ENCODE measurements at regions not wholly inside any gene's neighbourhood (a gene's known extent, or its start where the extent isn't known, plus 50 kb on each side); places are given as distances from the start of the nearest gene placed in this dataset.
"Not testable (repeated sequence)": the region's sequence is repeated elsewhere in the genome, so short reads cannot be mapped to it uniquely, and the experiment has no call there.

DNA sequence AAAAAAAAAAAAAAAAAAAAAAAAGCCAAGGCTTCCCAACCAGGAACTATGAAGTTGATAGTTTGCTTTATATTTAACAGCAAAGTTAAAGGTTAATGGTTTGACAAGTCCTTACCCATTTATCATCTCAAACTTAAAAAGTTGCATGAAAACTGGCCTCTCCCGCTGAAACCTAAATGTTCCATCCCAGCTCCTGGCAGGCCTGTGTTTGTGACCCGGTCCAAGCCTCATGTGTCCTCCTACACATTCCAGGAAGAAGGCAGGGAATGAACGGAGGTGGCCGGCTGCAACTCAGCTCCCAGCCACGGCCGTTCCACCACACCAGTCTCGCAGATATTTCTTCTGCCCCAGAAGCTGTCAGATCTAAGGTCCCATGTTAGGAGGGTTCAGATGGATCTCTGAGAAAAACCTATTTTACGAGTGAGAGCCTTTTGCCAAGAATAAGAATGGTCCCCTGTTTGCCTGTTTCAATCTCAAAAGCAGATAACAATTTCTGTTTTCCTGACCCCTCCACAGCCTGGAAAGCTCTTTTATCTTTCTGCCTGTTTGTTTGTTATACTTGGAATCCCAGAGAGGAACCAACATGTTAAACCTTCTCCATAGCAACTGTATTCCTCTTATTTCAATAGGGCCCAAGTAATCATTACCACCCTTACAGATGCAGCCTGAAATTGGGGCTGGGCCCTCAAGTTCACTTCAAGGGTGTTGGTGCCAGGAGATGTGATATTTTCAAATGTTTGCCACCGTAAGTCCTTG is 56.5 kb downstream of the KCTD12 start:
- DNase-seq, result no peak

DNA sequence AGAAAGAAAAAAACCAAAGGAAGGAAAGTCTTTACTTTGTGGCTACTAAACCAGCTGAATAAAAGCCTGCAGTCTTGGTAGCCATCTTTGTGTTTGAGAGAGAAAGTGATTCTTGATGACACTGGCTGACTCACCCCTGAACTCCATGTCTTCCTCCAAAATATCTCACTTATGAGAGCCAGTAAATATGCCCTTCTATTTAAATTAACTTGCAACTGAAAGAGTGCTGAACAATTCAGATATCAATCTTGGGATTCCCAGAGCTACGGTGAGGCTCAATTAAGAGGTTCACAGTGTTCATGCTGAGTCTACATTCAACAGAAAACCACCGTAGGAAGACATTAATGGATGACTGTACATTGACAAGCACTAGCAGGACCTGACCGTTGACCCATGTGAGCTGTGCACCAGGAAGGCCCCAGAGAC is 57.9 kb downstream of the KCTD12 start:
- no peak for DNase-seq

DNA sequence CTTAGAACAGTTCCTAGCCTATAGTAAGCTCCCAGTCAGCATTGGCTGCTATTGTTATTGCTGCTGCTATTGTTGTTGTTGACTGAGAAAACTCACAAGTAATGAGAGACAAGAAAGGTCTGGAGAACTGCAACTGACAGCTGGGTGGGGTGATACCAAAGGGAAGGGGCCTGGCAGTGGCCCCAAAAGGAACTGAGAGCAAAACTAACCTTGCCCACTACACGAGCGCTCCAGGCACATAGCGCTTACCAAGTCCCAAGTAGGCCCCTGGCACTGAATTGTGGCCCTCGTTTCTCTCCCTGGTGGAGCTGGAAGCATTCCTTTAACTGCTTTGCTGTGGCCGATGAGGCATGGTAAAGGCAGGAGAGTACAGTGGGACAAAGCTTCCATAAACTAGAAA is 59.7 kb downstream of the KCTD12 start:
- DNase-seq, result no peak

DNA sequence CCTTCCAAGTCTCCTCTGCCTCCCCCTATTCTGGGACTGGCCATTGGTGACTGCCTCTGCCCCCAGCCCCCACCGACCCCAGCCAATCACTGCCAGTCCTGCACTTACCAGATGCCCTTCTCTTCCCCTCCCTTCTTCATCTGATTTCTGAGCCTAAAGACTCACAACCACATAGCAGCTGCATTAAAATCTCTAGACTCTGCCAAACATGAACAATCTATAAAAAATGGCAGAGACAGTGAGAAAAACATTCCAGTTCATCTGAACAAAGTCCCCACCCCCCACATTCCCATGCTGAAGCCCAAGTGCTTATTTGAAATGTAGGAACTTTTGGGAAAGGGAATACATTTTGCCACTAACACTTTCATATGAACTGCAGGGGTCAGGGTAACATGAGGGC is 60.8 kb downstream of the KCTD12 start:
- DNase-seq, result no peak

DNA sequence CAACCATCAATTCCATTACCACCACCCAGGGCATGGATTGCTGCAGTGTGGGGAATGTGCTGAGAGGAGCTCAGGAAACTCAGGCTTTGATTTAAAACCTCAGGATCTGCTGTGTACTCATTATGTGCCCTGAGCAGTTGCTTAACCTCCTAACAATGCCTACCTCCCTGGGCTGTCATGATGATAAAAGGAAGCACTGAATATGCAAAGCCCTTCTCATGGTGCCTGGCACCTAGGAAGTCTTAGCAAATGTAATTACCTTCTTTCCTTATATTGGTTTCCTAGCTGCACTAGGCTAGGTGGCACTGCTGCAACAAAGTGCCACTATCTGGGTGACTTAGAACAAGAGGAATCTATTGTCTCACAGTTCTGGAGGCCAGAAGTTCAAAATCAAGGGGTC is 62.2 kb downstream of the KCTD12 start:
- DNase-seq, result no peak

DNA sequence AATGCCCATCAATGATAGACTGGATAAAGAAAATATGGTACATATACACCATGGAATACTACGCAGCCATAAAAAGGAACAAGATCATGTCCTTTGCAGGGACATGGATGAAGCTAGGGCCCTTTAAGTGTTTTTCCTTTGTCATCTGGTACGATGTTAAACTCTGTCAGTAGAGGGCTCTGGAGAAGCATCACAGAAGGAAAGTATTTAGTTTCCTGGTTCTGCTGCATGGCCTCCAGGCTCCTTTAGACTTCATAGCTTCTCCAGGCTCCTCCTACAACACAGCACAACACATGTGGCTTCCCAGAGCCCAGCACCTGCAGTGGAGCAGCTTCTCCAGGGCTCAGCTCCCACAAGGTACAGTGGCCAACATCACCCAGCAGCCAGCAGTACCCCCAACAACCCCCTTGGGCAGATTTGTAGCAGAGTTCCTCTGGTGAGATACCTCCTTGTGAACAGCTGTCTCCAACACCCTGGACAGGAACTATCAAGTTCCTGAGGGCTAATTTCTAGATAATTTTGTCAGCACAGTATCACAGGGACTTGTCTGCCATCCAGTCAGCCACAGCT is 63.4 kb downstream of the KCTD12 start:
- DNase-seq, result no peak

DNA sequence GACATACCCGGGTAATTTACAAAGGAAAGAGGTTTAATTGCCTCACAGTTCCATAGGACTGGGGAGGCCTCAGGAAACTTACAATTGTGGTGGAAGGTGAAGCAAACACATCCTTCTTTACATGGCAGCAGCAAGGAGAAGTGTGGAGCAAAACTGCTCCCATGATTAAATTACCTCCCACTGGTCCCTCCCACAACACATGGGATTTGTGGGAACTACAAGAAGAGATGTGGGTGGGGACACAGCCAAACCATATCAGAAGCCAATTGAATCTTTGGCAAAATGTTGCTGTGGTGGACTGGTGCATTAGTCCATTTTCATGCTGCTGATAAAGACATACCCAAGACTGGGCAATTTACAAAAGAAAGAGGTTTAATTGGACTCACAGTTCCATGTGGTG is 65.0 kb downstream of the KCTD12 start:
- not testable (repeated sequence) for DNase-seq

DNA sequence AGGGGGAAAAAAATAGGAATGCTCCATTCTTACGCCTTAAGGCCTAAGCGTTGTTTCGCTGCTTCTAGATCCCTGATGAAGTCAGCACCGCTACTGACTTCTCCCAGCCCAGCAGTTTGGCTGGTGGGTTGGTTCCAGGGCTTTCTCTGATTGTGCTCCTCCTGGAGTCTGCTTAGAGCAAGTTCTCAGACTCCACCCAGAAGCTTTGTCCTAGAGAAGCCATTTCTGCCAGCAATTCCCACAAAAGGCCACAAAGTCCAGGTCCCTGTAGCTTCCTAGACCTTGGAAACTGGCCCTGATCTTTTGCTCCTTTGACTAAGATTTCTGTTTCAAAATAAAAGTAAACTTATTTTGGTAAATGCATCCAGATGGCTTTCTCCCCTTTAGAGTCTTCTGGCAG is 65.4 kb downstream of the KCTD12 start:
- DNase-seq, result no peak

DNA sequence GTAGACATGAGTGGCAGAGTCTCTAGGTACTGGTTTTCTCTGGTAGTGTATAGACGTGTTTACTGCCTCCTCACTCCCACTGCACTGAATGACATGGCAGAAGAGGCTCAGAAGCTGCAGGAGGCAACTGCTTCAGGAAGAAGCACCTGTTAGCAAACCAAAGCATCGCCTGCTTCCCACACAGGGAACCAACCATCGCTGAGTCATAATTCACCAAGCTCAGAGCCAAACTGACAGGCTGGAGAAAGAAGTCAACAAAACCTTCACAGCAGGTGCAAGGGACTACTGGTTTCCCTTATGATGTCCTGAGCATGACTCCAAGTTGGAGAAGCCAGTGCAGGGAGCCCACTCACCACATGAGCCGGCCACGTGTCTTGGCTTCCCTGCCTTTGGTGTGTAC is 69.8 kb downstream of the KCTD12 start:
- DNase-seq, result no peak

DNA sequence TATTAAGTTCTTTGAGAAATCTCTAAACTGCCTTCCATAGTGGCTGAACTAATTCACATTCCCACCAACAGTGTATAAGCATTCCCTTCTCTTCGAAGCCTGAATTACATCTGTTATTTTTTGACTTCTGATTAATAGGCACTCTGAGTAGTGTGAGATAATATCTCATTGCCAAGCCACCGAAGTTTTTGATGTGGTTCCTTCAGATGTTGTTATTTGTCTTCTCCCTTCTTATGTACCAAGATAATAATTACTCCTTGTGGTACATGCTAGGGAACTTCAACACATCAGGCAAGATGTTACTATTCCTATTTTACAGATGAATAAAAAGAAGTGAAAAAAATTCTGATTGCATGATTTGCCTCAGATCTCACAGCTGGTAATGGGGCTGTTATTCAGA is 70.9 kb downstream of the KCTD12 start:
- DNase-seq, result no peak

DNA sequence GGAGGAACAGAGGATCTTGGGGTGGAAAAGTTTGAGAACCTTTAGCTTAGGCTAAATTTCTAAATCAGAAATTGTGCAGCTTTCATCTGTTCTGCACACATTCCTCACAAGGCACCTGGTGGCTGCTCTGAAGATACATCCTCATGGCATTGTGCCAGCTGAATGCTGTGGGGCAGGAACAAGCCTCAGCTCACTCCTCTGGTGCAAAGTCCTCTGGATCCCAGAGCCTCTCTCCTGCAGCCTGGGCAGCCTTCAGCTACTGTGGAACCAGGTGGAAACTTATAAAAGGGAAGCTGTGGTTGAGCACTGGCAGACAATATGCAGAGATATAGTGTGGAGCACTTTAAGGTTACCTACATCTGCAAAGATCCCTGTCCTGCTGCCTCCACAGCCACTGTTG is 72.3 kb downstream of the KCTD12 start:
- no peak for DNase-seq

DNA sequence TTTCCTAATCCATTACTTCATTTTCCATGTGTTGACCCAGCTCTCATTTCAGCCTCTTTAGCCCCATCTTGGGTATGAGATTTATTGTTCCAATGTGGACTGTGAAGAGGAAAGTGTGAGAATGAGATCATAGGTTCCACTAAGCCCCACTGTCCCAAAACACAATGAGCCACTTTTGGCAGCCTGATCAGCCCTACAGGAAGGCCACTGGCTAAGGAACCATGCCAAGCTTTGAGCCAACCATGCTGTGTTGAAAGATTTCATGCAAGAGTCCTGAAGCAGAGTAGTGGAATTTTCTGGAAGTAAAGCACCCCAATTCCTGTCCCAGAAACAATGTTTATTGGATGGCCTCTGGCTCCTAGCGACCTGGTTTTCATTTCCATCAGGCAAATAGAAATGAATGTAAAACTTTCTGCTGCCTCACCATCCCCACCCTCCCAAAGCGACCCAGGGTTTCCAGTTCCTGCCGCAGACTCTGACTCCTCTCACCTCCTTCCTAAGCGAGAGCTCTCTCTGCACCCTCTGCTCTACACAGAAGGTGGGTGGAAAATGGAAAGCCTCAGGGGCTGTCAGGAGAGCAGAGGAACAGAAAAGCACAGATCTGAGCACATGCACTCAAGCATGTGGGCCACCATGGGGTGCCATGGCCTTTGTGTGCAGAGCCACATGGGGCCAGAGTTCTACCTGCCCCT is 73.1 kb downstream of the KCTD12 start:
- no peak for DNase-seq

DNA sequence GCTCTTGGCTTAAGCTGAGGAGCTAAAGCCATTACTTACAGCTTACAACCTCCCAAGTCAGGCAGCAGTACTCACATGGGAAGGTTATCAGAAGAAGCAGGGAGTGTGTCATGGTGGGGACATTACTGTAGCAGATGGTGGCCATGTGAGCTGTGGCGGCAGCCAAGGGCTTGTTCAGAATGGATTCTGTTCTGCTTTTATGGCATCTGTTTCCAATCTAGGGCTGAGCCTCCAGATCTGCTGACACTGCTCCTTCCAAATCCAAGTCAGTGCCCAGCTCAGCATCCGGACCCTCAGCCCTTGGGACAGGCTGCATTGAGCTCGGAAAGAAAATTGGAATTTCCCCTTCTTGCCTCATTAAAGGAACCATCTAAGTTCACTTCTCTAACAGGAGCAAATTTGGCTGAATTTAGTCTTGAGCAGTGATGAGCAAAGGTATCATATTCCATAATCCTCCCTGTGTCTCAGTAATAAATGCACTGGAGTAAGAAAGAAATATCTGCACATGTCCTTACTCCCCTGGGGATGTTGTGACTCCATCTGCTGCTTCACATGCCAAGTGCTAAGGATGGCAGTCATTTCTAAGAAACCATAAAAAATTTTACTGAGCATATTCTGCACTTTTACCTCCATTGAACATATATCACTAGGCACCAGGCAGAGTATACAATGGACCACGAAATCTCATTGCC is 73.9 kb downstream of the KCTD12 start:
- no peak for DNase-seq

DNA sequence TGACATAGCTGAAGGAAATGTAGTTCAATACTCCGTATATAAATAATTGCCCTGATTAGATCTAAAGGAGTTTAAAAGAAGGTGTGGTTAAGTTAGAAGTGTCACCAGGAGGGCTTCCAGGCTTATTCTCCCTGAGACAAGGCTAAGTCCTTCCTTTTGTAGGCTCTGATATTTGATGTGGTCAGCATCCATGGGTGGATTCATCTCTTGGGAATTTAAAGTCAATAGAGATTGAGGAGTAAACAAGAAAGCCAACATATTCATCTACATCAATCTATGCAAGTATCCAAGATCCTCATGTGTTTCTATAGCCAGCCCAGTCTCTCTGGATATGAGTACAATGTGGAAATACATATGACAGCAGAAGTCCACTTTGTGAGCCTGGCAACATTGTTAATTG is 76.8 kb downstream of the KCTD12 start:
- DNase-seq, result no peak

DNA sequence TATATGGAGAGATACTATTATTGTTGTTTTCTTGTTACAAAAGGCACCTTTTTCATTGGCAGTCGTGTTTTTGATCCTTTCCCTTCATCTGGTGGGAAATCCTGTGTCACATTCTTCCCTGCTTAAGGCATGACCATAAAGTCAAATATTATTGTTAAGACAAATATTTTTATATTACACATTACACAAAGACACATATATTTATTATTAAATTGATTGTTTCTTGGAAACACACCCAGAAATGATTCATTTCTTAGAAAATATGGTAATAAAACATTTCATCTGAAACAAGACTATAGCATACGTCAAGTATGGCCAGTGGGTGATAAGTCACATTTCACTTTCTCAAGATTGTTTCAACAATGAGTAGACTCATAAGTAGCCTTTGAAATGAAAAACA is 77.3 kb downstream of the KCTD12 start:
- DNase-seq, result no peak

DNA sequence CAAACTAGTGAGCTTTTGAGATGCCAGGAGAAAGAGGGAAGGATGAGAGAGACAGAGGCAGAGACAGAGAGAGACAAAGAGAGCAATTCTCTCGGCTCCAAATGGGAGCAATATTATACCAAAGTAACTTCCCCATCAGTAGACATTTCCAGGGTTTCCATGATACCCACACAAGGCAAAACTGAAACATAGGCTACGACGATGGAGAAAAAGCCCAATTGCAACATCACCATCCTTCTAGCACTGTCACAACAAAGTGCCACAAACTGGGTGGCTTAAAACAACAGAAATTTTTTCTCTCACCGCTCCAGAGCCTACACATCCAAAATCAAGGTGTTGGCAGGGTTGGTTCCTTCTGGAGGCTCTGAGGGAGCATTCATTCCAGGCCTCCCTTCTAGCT is 81.4 kb downstream of the KCTD12 start:
- DNase-seq, result no peak

DNA sequence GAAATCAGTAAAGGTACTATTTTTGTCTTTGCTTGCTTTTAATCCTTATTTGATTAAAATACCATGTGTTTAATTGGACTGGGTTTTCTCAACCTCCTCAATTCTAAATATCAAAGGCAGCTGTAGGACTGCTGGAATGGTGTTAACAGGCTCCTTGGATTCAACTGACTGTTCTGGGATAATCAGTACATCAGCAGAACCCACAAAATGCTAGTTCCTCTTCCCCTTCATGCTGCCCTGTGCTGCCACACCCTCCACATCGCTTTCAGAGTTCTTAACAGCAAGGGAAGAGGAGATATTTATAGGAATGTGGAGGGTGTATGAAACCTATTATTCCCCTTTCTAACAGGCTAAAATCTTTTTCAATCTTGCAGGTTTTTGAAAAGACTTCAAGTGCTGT is 82.4 kb downstream of the KCTD12 start:
- no peak for DNase-seq

DNA sequence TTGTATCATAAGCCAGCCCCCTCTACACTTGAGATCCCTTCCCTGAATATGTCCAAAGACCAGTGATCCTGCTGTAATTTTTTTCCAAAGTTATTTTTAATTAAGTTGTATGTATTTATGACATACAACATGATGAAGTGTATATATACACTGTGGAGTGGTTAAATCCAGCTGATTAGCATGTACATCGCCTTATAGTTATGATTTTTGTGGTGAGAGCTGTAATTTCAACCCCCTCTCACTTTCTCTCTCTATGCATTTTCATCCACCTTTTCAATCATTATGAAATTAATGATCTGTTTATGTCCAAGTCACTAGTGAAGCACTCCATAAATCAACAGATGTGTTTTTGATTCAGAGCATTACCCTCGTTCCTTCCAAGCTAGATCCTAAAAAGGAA is 85.3 kb downstream of the KCTD12 start:
- DNase-seq, result peak; percentile 59 to 67

DNA sequence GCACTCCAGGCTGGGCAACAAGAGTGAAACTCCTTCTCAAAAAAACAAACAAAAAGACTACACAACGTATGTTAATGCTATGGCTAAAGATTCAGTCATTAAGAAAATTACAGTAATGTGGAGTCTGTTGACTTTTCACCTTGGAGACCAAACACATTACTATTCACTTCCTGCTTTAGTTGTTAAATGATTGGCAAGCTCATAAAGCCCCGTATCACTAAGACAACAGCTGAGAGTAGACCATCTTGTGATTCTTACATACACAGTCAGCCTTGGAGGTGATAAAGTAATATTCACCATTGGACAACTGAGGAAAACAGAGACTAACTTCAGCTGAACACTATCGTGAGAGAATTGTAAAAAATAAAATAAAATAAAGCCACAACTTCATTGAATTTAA is 86.5 kb downstream of the KCTD12 start:
- no peak for DNase-seq

DNA sequence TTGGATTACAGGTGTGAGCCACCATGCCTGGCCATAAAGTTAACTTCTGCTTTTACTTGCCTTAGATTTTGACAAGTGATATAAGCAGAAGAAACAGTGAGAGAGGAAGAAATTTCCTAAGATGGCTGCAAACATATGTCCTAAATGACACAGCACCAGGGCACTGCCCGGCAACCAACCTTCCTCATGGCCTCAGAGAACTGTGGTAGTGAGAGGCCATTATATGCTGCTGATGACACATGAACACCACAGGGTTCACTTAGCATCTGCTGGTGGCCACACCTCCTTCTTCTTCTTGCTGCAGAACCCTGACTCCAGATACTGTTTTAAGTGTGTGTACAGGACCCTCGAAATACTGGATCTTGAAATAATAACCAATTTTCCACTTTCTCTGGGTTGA is 88.2 kb downstream of the KCTD12 start:
- no peak for DNase-seq

DNA sequence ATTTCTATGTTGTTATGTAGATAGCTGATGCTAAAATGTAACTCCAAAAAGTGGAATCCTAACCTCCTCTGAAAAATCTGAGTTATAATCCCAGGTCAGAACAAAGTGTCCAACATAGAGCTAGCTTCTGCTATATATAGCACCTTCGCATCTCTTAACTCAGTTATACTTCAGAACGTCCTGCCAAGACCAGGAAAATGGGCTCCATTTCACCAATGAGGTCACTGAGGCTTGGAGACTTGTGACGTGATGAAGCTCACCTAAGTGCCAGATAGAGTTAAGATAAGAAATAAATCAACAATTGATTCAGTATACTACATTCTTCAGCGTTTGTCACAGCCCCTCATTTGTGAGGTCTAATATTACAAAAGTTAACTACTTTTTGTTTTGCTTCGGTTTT is 88.8 kb downstream of the KCTD12 start:
- DNase-seq, result no peak

DNA sequence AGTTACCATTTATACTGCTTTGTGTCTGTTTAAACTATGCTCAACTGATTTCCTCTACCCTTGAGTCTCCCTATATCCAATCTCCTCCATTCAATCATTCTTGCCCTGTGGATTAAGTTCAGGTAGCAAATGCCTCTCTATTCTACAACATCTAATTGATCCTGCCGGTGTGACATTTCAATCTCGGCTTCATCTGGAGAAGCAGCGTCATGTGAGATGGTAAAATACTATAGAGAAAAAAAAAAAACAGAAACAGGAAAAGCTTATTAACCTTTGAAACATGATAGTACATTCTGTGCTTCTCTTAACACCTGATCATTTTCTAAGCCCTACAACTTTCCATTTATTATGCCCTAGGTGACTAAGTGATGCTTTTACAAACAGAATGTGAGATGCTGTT is 89.4 kb downstream of the KCTD12 start:
- DNase-seq, result no peak
